Activated T-helper 2 cell treated with anti-CD3 and anti-CD28 coated beads, Interferon-gamma antibody, Interleukin-2, Interleukin-4, amounts not matched to agents 10 μg/mL and 5 μg/mL and 100 μg/mL, durations not matched to agents 14 hours and 24 hours and 36 hours (primary cell): ENCODE measurements at regions not wholly inside any gene's neighbourhood (a gene's known extent, or its start where the extent isn't known, plus 50 kb on each side); places are given as distances from the start of the nearest gene placed in this dataset.

Experiments
- DNase-seq: peaks from one replicate; pipeline ENCODE4 v3.0.0; 2021; ENCODE audit warnings: low spot score
- H3K27ac Mint-ChIP-seq: one replicate; pipeline ENCODE4 v1.8.0; 2021; ENCODE audit warnings: mixed read lengths
- H3K27me3 Mint-ChIP-seq: one replicate; pipeline ENCODE4 v1.8.0; 2021; ENCODE audit warnings: low read depth, mixed read lengths
- H3K36me3 Mint-ChIP-seq: one replicate; pipeline ENCODE4 v1.8.0; 2021; ENCODE audit warnings: low read depth, mixed read lengths
- H3K4me1 Mint-ChIP-seq: one replicate; pipeline ENCODE4 v1.8.0; 2021; ENCODE audit warnings: low read depth, mixed read lengths
- H3K4me3 Mint-ChIP-seq: one replicate; pipeline ENCODE4 v1.8.0; 2021; ENCODE audit warnings: low read depth, mild to moderate bottlenecking, moderate library complexity, mixed read lengths
- H3K9me3 Mint-ChIP-seq: one replicate; pipeline ENCODE4 v1.8.0; 2021; ENCODE audit warnings: mixed read lengths
- intact Hi-C: fragments of 100-400 bp; cut with micrococcal nuclease; formaldehyde crosslinking; loops from one replicate; pipeline ENCODE4 v1.15.1; 2023

DNA sequence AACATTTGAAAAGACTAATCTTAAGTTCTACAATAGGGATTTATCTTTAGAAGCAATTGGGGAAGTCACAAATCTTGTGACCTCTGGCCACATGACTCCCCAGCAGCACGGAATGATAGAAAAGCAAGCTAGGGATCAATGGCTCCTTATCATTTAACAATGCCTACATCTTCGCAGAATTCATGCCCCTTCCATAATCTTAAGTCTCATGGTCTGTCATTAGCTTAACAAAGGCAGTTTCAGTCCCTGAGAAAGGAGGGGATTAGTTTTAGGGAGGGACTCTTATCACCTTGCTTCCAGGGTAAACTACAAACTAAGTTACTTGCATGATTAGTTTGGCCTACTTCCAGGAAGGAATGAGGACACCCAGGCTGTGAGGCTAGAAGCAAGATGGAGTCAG lies 486.0 kb downstream of the RMST start:
- DNase-seq: no peak
- no peaks in the 10 kb centered on the region for H3K4me1 Mint-ChIP-seq
- no peak overlapping the region for H3K27ac Mint-ChIP-seq
- H3K4me3 Mint-ChIP-seq: no peak overlapping the region
- peaks cover 8% of the 10 kb centered on the region for H3K9me3 Mint-ChIP-seq
- no peaks in the 10 kb centered on the region for H3K36me3 Mint-ChIP-seq
- no peaks in the 10 kb centered on the region for H3K27me3 Mint-ChIP-seq
- intact Hi-C loops: no loop called here

DNA sequence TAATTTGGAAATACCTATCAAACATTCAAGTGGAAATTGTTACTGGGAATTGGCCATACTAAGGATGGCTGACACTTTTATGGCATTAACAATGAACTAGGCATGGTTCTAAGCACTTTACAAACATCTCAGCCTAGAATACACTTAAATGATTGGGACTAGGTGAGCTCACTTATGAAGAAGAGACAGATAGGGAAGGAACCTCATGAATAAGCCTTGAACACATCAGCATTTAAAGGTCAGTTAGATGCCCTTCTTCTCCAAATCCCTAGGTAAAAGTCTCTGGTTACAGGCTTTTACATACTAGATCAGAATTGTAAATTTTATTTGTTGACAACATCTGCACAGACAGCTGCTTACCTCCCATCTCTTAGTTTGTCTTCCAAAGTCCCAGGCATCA lies 488.6 kb downstream of the RMST start:
- Mint-ChIP-seq H3K9me3 (peaks cover 14% of the 10 kb centered on the region), H3K36me3 (no peaks in the 10 kb centered on the region), H3K4me1 (no peaks in the 10 kb centered on the region), H3K27me3 (no peaks in the 10 kb centered on the region), H3K4me3 (no peak overlapping the region), H3K27ac (no peak overlapping the region)
- DNase-seq: no peak
- intact Hi-C loops: no loop called here

DNA sequence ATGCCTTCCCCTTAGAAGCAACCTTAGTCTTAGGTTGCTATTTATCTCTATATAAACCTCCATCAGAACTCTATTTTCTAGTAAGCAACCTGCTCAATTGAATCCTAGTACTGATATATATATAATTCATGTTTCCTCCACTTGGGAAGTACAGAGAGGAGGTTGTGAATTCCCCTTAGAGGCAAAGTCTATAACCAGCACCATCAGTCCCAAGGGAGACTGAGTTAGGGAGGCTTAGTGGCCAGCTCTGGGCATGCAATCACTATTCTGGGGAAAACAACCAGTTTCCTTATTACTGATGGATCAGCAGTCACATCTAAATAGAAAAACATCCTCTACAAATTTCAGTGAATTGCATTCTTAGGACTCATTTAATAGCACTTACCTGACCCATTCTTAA lies 489.1 kb downstream of the RMST start:
- Mint-ChIP-seq H3K4me1 (no peaks in the 10 kb centered on the region), H3K4me3 (no peak overlapping the region), H3K9me3 (peaks cover 19% of the 10 kb centered on the region), H3K36me3 (no peaks in the 10 kb centered on the region), H3K27ac (no peak overlapping the region), H3K27me3 (no peaks in the 10 kb centered on the region)
- intact Hi-C loops: no loop called here
- no peak for DNase-seq

DNA sequence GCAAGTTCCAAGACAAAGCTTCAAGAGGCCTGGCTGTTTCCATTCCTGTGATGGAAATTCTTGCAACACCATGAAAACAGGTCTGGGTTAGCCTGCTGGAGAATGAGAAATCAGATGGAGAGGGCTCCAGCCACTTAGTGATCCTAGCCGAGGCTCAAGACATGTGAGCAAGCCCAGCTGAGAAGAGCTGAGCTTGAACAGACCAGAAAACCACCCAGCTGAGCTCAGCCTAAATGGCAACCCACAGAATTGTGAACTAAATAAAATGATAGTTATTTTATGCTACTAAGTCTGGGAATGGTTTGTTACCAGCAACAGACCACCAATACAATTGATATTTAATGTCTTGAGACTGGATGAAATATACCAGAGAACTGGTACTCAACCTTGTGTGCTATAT lies 494.5 kb downstream of the RMST start:
- H3K9me3 Mint-ChIP-seq: peaks cover 11% of the 10 kb centered on the region
- H3K4me1 Mint-ChIP-seq: no peaks in the 10 kb centered on the region
- intact Hi-C loops: no loop called here
- no peaks in the 10 kb centered on the region for H3K36me3 Mint-ChIP-seq
- DNase-seq: no peak
- no peak overlapping the region for H3K4me3 Mint-ChIP-seq
- no peak overlapping the region for H3K27ac Mint-ChIP-seq
- no peaks in the 10 kb centered on the region for H3K27me3 Mint-ChIP-seq

DNA sequence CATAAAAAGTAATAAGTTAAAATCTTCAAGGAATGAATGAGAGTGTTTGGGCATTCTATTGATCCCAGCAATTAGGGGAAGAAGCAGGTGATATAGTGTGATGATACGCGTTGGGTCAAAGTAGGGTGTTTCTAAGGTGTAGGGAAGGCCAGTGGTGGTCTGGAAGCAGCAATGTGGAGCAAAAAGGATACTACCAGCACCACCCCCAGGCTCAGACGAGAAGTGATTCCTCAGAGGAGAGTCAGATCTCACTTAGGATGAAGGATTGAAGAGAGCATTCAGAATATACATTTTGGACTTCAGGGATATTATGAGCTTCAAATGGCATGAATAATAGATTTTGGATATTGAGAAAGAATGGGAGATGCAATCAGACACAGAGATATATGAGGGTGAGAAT lies 497.6 kb downstream of the RMST start:
- H3K9me3 Mint-ChIP-seq: peaks cover 11% of the 10 kb centered on the region
- intact Hi-C loops: no loop called here

DNA sequence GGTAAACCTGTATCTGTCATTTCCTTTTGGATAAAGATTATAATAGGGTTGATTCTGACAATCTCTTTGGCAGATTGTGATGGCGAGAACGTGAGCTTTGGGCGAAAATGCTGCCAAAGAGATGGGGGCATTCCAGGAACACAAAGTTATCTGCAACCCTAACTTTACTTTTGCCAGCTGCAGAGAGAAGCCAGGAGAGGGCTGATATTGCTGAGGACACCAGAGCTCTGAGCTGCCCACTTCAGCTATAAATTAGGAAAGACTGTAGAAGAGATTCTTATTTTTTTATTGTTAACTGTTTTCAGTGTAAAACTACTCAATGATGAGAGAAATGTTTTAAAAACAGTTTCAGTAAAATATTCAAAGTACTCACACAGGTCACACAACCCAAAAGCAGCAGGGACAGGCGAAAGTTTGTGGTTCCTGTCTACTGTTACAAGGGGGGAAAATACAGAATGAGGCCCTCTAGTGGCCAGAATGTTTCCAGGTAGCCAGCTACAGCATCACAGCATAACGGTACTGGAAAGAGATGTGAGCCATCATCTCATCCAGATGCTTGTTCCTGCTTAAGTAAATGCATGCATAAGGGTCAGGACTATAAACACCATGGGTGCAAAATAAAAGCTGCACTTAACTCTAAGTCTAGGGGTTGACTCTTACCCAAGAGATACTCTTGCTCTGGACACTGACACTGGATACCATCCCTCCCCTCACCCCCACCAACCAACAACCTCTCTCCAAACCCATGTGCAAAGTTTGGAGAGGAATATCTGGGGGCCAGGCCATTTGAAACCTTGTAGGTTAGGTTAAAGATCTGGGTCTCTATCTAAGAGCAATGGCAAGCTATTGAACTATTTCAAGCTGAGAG lies 498.4 kb downstream of the RMST start:
- Mint-ChIP-seq H3K4me3 (no peak overlapping the region), H3K36me3 (no peaks in the 10 kb centered on the region), H3K27ac (no peak overlapping the region), H3K9me3 (peaks cover 8% of the 10 kb centered on the region), H3K27me3 (no peaks in the 10 kb centered on the region), H3K4me1 (no peaks in the 10 kb centered on the region)
- DNase-seq: no peak
- intact Hi-C loops: no loop called here

More for the DNA sequence above, 497.6 kb downstream of the RMST start:
- Mint-ChIP-seq H3K4me3 (no peak overlapping the region), H3K27ac (no peak overlapping the region), H3K36me3 (no peaks in the 10 kb centered on the region), H3K4me1 (no peaks in the 10 kb centered on the region), H3K27me3 (no peaks in the 10 kb centered on the region)
- DNase-seq: no peak

GRCh38 chr12:97967831-97968230 lies 505.2 kb downstream of the RMST start:
- H3K27me3 Mint-ChIP-seq: no peaks in the 10 kb centered on the region
- DNase-seq: no peak
- intact Hi-C loops: no loop called here
- H3K9me3 Mint-ChIP-seq: no peaks in the 10 kb centered on the region
- H3K27ac Mint-ChIP-seq: no peak overlapping the region
- no peaks in the 10 kb centered on the region for H3K4me1 Mint-ChIP-seq
- no peaks in the 10 kb centered on the region for H3K36me3 Mint-ChIP-seq
- no peak overlapping the region for H3K4me3 Mint-ChIP-seq

DNA sequence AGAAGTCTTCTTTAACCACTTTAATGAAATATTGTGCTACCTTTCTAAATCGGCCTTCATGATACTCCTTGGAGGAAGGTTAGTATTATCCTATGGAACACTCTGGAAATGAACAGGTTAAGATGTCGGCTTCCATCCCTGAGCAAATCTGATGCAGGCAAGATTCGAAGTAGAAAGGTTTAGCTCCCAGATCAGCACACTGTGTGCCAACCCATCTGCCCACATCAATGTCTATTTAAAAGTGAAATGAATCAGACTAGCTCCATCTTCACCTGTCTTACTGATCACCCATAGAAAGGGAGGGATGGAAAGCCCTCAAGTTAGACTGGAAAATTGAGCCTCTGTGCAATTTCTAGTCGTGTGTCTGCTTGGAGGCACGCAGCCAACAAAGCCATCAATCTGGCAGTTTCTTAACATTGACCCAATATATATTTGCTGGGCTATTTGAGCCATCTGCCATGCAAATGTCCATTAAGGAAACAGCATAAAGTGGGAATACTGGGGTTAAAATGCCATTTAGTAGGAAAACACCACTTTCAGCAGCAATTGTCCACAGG lies 506.1 kb downstream of the RMST start:
- Mint-ChIP-seq H3K4me3 (no peak overlapping the region), H3K27me3 (no peaks in the 10 kb centered on the region), H3K4me1 (no peaks in the 10 kb centered on the region), H3K36me3 (no peaks in the 10 kb centered on the region), H3K9me3 (no peaks in the 10 kb centered on the region), H3K27ac (no peak overlapping the region)
- intact Hi-C loops: no loop called here
- DNase-seq: no peak

DNA sequence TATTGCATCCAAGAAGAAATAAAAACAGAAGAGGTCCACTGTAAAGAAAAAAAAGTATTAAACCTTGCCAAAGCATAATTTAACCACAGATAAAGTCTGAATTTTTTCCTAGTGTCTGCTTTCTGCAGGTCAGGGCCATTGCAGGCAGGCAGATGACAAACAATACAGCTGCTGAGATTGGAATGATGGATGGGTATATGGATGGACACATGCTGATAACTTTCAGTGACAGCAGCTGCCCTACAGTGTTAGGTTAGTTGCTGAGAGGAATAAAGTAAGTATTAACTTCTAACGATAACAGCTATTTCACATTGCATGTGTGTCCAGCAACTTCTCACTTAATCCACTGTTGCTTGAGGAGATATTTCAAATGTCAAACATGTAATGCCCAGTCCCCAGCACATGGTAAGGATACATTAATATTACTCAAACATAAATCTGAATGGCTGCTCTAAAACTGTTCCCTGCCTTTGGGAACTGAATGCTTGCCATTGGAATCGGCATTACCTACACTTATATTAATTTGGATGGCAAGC lies 515.3 kb downstream of the RMST start:
- Mint-ChIP-seq H3K36me3 (no peaks in the 10 kb centered on the region), H3K27me3 (no peaks in the 10 kb centered on the region), H3K27ac (no peak overlapping the region), H3K4me1 (no peaks in the 10 kb centered on the region), H3K4me3 (no peak overlapping the region), H3K9me3 (no peaks in the 10 kb centered on the region)
- intact Hi-C loops: no loop called here
- DNase-seq: no peak

- no peak overlapping the region for H3K4me3 Mint-ChIP-seq
- peaks cover 3% of the 10 kb centered on the region for H3K9me3 Mint-ChIP-seq
- H3K4me1 Mint-ChIP-seq: no peaks in the 10 kb centered on the region
- intact Hi-C loops: no loop called here
- H3K36me3 Mint-ChIP-seq: no peaks in the 10 kb centered on the region
- DNase-seq: no peak
- H3K27ac Mint-ChIP-seq: no peak overlapping the region
- H3K27me3 Mint-ChIP-seq: no peaks in the 10 kb centered on the region
Measured at GRCh38 chr12:97982684-97983083, 520.1 kb downstream of the RMST start.

DNA sequence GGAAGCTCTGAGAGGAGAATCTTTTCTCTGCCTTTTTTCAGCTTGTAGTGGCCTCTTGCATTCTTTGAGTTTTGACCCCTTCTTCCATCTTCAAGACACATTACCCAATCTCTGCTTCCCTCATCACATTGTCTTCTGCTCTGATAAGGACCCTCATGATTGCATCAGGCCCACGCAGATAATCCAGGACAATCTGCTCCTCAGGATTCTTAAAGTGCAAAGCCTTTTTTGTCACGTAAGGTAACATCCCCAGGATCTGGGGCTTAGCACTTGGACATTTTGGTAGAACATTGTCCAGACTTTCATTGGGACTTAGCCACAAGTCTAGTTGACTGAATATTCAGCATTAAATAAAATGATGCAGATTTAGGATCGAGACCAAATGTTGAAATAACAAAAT lies 521.2 kb downstream of the RMST start:
- DNase-seq: no peak
- Mint-ChIP-seq H3K4me1 (no peaks in the 10 kb centered on the region), H3K36me3 (no peaks in the 10 kb centered on the region), H3K4me3 (no peak overlapping the region), H3K9me3 (peaks cover 7% of the 10 kb centered on the region), H3K27me3 (no peaks in the 10 kb centered on the region), H3K27ac (no peak overlapping the region)
- intact Hi-C loops: no loop called here

DNA sequence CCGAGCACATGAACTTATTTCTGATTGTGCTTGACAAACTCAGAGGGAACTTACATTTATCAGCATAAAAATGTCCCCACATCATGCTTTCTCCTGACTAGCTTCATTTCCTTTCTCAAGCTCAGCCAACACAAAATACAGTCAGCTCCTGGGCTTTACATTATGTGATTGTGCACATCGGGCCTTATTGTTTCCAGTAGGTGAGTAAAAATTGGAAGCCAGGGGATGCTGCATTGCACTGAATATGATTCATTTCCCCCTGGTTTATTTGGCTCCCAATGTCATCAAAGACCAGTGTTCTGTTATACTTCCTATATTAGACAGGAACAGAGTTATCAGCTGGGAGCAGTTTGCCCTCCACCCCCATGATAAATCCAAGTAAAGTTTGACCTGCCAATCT lies 521.8 kb downstream of the RMST start:
- DNase-seq: no peak
- Mint-ChIP-seq H3K27me3 (no peaks in the 10 kb centered on the region), H3K4me3 (no peak overlapping the region), H3K36me3 (no peaks in the 10 kb centered on the region), H3K4me1 (no peaks in the 10 kb centered on the region), H3K9me3 (peaks cover 7% of the 10 kb centered on the region), H3K27ac (no peak overlapping the region)
- intact Hi-C loops: no loop called here

DNA sequence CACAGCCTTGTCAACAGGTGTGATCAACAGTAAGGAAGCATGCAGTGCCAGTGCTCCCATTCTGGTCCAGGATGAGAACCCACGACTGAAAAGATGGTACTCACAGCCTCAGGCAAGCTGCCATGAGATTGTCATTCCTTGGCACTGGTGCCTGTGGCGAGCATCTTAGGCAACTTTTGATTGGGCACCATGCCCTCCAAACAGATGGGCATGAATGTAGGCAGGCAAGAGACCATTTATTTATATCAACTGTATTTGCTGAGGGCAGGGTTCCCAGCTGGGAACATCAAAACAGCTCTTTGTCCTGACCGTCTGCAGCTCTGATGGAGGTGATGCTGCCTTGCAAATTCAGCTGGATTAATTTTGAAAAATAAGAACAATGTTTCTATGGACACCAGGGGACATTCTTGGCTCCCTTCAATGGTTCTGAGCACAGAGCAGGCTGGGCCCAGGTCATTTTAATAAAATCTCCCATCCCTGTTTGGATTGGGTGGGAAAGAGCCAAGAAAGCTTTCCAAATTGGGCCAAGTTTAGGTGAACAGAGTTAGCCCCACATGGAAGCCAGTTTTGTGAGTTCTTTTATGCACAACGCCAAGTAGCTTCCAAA lies 522.5 kb downstream of the RMST start:
- H3K27ac Mint-ChIP-seq: no peak overlapping the region
- H3K27me3 Mint-ChIP-seq: no peaks in the 10 kb centered on the region
- intact Hi-C loops: no loop called here
- no peak overlapping the region for H3K4me3 Mint-ChIP-seq
- H3K4me1 Mint-ChIP-seq: no peaks in the 10 kb centered on the region
- DNase-seq: no peak
- no peaks in the 10 kb centered on the region for H3K36me3 Mint-ChIP-seq
- H3K9me3 Mint-ChIP-seq: peaks cover 7% of the 10 kb centered on the region
